Hematopoietic multipotent progenitor cell treated with erythropoietin and hydrocortisone succinate and interleukin-3 and kit ligand, for 6 days (in vitro differentiated cells): ENCODE measurements at regions not wholly inside any gene's neighbourhood (a gene's known extent, or its start where the extent isn't known, plus 50 kb on each side); places are given as distances from the start of the nearest gene placed in this dataset.
A peak's percentile ranks its signal among the peaks of the same experiment; 100 is the strongest.
"Not testable (repeated sequence)": the region's sequence is repeated elsewhere in the genome, so short reads cannot be mapped to it uniquely, and the experiment has no call there.

Experiments
- DNase-seq: peaks from one replicate; pipeline ENCODE4 v3.0.0-alpha.2; 2015

DNA sequence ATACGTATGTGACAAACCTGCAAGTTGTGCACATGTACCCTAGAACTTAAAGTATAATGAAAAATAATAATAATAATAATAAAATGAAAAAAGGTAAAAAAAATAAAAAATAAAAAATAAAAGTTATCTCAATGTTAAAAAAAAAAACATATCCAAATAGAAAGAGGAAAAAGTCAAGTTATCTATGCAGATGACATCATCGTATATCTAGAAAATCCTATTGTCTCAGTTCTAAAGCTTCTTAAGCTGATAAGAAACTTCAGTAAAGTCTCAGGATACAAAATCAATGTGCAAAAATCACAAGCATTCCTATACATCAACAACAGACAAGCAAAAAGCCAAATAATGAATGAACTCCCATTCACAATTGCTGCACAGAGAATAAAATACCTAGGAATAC, 466.6 kb upstream of the PHF14 start:
- no peak for DNase-seq

DNA sequence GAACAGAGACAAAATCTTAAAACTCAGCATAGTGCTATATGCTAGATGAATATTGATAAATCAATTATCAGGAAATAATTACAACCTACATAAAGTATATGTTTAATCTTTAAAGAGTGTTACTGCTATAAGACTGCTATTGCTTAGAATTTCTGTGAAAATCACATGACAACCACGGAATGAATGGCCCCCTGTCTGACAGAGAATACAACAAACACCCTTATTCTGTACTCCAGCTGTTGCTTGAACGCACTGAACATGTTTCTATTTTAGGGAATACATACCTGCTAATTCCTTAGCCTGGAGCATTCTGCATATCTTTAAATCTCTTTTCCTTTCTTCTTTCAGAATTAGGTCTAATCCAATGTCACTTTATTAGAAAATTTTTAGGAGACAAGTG, 452.4 kb upstream of the PHF14 start:
- DNase-seq, result no peak

DNA sequence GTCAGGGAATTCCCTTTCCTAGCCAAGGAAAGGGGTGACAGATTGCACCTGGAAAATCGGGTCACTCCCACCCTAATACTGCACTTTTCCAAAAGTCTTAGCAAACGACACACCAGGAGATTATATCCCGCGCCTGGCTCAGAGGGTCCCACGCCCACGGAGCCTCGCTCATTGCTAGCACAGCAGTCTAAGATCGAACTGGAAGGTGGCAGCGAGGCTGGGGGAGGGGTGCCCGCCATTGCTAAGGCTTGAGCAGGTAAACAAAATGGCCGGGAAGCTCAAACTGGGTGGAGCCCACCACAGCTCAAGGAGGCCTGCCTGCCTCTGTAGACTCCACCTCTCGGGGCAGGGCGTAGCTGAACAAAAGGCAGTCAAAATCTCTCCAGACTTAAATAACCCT, 440.2 kb upstream of the PHF14 start:
- not testable (repeated sequence) for DNase-seq

DNA sequence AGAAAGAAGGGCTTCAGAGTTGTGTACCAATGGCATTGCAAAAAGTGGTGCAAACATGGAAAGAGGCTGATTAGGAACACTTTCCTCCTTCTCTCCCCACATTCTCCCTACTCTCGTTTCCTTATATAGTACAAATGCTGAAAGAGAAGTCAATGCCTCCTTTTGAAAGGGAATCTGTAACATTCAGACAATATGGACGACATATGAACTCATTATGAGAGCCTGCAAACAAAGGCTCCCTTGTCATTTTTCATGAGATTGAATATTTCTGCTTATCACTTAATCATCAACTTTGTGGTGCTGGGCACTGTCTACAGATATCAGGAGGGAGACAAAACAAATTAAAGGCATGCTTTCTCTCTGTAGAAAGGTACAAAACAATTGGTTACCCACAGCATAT, 437.1 kb upstream of the PHF14 start:
- no peak for DNase-seq

DNA sequence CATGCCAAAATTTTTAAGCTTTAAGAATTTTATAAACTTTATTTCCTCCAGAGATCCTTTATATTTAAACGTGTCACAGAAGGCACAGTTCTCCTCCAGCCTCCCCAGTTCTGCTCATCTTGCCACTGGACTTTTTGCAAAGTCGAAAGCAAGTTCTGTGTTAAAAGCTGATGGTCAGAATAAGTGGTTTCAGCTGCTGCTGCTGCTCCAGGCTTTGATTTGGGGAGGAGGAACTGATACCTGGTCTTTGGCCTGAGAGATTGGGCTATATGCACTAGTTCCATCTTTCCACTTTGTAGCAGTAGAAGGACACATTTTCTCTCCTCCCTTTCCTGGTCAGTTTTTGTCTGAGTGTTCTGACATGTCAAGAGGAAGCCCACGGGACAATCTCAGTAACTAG, 435.9 kb upstream of the PHF14 start:
- DNase-seq, result no peak

DNA sequence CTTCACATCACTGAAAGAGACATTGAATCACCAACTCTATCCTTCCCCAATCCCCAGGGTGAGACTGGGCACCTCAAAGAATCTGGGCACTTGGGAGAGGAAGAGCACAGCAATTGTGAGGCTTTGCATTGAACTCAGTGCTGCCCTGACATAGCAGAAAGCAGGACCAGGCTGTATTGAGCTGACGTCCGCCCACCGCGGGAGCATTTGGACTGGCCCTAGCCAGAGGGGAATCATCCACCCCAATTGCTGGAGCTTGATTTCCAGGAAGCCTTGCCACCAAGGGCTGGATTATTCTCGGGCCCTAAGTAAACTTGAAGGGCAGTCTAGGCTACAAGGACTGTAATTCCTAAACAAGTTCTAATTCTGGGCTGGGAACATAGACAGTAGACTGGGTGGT, 416.3 kb upstream of the PHF14 start:
- DNase-seq, result no peak

DNA sequence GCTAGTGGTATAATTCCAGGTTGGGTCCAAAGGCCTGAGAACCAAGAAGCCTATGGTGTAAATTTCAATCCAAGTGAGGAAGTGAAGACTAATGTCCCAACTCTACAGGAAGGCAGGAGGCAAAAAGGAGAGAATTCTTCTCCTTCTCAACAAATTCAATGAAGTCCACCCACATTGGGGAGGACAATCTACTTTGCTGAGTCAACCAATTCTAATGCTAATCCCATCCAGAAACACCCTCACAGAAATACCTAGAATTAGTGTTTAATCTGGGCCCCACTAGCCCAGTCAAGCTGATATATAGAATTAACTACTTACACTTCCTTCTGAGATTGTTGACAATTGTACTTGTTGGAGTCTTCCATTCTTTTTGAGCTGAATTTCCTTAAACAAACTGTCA, 413.2 kb upstream of the PHF14 start:
- no peak for DNase-seq

DNA sequence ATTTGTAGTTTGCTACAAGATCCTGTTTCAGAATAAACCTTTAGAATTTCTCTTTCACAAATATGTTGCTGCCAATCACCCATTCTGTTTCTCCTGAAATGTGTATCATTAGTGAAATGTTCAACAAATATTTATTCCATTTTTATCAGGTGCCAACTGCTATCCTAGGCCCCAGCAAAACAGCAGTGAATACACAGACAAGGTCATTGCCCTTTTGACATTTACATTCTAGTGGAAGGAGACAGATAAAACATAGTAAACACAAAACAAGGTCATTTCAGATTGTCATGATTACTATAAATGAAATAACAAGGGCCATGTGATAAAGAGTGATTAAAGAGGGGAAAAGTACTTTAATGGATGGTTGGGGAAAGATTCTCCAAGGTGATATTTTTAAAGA, 404.8 kb upstream of the PHF14 start:
- DNase-seq, result no peak

DNA sequence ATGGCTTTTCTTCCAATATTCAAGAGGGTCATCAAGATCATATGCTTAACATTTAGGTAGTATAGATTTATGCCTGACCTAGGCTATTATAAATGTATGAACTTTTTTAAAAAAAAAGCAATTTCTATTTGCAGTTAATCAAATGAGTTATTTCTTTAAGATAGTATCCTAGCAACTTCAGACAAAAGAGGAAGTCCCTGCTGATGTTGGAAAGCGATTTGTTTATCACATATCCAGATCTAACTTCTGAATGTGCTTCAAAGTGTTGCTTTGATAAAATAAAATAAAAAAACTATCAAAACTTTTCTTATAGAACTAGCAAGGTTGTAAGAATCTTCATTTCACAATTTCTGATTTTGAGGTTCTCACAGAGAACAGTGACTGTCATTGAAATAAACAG, 401.9 kb upstream of the PHF14 start:
- DNase-seq, result peak; percentile 57

DNA sequence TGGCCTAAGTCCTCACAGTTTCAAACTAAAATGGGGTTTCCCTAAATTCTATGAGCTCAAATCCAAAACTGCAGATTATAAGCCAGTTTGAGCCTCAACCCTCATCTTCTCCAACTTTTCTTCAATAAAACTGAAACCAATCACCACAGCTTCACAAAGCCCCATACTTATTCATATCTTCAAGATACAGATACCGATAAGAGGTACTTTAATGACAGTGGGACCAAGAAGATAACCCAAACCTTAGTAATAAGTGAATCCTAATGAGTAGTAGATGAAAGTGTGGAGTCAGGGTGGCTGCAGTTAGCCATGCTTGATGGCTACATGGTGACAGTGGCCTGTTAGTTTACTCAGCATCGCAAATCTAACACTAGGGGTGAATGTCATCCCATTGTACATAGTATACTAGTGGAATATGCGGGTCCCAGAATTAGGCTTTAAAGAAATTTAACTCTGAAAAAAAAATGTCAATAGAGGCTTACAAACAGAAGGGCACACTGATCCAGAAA, 395.8 kb upstream of the PHF14 start:
- DNase-seq, result peak; percentile 15

DNA sequence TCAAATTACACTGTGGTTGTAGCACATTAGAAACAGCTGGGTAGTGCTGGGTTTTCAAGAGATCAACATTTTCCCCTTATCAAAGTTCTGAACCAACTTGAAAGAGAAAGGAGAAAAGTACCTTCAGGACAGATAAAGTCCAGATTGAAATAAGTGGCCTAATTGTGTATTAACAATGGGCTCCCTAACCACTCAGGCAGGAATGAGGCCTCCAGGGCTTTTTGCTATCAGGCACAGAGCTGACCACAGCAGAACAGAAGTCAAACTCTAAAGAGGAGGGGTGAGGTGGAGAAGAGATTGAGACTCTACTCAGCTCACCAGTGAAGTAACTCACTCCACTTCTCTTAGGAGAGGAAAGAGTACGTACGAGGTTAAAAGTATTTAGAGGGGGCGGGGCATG, 394.1 kb upstream of the PHF14 start:
- DNase-seq, result no peak

DNA sequence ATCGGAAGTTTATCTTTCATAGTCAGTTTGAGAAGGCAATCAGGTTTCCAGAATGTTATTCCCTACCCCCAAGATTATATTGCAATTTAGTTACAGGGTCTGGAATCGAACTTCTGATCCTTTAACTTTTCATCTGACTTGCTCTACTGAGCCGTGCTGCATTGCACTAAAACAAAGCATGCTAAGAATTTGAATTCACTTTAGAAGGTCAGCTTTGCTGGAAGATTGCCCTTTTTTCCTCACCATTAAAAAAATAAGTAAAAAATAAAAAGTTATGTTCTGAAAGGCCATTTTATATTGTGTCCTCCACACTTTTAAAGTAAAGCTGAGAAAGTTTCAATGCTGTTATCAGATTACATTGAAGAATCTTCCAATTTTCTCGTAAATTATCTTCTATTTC, 388.8 kb upstream of the PHF14 start:
- no peak for DNase-seq

DNA sequence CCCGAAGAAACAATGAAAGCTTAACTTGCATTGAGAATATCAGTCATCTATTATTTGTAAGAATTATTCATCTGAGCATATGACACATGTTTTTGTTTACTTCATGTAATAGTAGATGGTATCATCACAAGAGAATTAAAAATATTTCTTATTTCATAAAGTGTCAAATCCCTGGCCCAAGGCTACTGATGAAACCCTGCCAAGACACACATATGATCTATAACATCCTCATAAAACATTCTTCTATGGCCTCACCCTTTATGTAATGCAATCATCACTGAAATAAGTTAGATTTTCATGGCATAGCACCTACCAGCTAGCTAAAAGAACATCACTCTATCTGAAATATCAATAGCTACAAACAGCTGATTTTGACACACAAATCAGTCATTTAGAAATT, 385.6 kb upstream of the PHF14 start:
- no peak for DNase-seq

DNA sequence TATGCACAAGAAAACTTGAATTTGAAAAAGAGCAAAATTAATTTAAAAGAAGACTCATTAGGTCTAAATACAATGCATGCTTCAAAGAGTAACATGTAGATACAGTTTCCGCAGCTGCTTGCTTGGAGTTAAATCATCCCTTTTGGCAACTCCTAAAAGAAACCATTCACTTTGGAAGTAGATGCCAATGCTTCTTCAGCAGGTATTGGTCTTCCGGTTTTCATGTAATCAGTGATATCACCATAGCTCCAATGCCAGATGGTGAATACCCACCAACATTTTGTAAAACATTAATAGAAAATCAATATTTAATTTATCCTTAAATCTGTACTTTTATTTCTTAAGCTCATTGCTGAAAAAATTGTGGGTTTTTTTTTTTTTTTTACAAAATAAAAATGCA, 381.1 kb upstream of the PHF14 start:
- DNase-seq, result no peak

DNA sequence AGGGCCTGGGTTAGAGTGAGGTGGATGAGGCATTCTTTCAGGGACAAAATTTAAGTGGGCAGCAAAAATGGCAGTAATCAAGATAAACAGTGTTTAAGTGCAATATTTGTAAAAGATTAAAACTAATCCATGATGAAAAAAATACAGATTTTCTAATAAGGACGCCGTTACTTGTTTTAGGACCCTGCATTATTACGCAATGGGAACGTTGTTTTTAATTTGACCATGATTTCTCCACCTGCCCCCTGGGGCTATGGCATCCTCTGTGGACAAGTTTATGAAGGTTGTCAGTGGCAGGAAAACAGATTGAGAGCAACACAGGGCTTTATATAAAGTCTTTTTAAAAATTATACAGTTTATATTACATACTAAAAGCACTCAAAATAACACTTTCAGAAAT, 380.6 kb upstream of the PHF14 start:
- no peak for DNase-seq

DNA sequence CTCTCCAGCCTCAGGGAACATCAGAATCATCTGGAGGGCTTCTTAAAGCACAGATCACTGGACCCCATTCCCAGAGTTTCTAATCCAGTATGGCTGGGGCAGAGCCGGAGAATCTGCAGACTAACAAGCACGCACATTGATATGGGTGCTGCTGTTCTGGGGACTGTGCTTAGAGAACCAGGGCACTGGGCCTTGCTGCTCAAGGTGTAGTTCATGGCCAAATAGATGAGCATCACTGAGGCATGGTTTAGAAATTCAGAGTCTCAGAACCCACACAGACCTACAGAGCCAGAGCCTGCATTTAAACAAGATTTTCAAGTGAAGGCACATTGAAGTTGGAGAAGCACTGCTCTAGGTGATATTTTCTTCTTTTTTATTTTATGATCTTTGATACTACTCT, 376.8 kb upstream of the PHF14 start:
- DNase-seq, result no peak

DNA sequence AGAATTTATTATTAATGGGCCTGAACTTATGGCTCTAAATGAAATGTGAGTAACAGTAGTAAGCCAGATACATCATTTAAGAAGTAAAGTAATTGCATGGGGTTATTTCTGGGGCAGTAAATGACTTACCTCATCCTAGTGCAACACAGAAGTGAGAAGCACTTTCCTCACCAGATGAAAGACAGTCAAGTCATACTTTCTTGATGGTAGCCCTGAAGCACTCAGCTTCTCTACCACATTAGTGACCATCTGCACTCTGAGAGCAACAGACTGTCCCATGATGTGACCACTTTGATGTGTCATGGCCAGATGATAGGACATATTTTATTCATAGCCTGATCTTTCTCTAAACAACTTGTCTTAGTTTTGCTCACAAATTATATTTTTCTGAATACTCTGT, 369.5 kb upstream of the PHF14 start:
- no peak for DNase-seq

DNA sequence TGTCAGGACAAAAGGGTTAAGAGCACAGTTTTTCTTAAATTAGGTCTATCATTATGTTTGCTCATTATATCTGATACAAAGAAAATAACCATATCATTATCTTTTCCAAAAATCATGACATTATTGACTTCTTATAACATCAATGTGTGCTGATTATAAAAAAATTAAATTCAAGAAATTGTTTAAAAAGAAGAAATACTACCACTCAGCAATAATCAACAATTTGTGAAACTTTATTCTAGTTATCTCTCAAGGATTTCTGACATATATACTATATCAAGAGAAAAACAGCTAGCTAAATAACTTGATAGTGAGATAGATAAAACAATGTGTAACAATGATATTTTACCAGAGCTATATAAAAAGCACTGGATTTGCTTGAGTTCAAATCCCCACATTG, 360.7 kb upstream of the PHF14 start:
- DNase-seq, result no peak

DNA sequence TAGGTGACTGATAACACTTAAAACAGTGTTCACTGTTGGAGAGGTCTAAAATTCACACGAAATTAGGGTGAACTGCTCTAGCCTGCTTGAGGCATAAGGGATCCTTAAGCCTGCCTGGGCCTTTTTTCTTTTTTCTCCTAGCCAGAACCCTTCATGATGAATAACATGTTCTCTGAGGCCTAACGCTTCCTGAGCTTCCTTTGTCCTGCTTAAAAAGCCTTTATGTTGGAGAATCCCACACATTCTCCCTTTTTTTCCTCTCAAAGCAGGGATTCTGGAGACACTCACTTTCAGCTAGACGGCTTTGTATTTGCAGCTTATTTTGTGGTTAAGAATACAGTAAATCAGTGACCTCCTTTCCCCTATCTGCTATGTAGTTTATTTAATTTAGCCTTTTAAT, 354.7 kb upstream of the PHF14 start:
- no peak for DNase-seq

DNA sequence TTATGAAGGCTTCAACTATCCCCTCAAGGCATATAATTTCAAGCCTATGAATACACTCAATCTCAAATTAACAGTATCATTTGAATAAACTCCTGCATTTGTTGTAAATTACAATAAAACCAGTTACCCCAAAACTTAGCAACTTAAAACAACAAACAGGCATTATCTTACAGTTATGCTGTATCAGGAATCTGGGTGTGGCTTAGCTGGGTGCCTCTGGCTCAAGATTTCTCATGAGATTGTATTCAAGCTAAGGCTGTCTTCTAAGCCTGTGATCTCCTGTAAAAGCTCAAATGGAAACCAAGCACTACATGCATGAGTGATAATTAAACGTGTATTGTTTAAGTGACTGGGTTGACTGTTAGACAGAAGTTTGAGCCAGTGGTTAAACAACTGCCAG, 341.0 kb upstream of the PHF14 start:
- DNase-seq, result no peak

DNA sequence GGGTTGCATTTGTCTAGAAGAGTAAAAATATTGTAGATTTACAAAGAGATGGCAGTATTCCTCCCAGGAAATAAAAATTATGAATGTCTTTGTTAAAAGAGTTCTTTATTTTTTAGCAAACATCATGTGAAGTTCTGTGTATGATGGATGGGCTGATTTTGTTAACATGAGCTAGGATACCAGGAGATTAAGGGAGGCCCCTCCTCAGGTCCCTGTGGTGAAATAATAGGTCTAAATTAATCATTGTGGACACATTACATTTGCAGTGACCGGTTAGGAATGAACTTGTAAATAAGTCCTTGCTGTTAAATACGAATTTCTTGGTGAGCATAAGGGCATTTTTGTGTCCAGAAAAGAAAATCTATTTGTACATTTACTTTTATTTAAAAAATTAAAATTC, 339.4 kb upstream of the PHF14 start:
- DNase-seq, result no peak

DNA sequence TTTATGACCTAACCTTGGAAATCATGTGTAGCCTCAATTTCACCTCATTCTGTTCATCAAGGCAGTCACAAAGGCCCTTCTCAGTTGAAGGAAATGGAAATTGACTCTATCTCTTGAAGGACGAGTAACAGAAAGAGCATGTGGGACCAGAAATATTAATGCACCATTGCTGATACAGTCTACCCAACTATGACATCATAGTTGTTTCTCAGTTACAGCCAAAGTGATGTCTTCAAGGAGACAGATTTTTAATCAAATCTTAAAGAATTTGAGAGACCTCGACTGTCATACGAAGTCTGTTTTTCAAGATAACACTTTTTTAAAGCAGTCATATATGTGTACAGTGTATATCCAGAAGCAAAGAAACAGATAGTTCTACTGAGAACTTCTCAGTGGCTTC, 335.7 kb upstream of the PHF14 start:
- no peak for DNase-seq

DNA sequence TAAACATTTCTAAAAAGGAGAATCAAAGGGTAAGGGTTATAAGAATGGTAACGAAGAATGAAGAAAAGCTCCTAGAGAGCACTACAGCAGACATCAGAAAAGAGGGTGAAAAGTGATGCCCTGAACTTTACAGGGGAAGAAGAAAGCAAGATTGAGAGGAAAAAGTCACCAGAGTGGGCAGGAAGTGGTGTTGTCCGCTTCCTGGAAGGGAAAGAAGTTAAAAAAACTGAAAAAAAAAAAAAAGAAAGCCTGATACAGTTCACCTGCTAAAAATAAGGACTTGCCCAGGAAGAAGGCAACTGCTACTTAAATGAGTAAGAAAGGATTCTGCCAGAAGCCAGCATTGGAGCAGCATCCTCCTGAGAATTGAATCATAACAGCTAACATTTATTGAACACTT, 330.1 kb upstream of the PHF14 start:
- DNase-seq, result no peak

DNA sequence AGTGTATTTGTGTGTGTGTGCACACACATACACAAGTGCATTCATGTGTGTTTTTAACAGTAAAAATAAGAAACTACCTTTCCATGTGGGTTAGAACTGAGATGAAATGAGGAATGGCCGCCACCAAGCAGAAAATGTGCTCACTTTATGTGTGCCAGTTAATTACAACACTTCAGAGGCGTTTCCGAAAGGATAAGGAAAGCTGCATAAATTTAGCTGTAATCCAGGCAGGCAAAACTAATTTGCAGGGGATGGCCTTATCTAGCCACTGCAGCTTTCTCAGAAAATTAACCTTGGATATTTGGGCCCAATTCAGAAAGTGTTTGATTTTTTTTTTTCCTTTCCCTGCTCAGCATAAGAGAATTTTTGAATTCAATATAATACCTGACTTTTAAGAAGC, 328.8 kb upstream of the PHF14 start:
- no peak for DNase-seq

DNA sequence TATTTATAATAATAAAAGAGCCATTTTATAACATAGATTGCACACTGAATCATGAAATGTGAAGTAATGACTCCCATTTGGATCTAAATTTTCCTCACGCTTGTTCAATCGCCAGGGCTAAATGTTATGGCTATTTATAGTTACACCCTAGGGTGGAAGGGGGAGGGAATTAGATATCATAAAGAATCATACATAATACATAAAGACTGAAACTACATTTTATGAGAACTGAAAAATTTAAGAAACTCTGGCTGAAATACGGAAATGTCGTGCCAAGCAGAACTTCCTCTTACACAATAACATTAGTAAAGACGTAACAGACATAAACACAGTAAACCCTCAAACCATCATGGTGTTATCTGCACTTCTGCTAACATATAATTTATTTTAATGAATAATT, 327.5 kb upstream of the PHF14 start:
- peak; percentile 32 for DNase-seq

DNA sequence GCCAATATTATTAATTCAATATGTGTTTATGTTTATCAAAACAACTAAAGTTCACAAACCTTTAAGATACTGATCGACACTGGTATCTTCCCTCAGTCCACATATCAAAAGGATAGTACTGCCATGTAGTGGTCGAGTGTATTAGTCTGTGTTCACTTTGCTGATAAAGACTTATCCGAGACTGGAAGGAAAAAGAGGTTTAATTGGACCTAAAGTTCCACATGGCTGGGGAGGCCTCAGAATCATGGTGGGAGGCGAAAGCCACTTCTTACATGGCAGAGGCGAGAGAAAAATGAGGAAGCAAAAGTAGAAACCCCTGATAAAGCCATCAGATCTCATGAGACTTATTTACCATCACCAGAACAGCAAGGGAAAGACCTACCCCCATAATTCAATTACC, 325.4 kb upstream of the PHF14 start:
- DNase-seq, result no peak
